GM19351 (cell line): ENCODE measurements at regions not wholly inside any gene's neighbourhood (a gene's known extent, or its start where the extent isn't known, plus 50 kb on each side); places are given as distances from the start of the nearest gene placed in this dataset.

ENCODE experiments used
- ATAC-seq: cut with Tn5 transposase; IDR thresholded peaks from one replicate; pipeline ENCODE4 v1.9.1; 2021; ENCODE audit warnings: mild to moderate bottlenecking, moderate library complexity; ENCODE audit not compliant: unreplicated experiment

DNA sequence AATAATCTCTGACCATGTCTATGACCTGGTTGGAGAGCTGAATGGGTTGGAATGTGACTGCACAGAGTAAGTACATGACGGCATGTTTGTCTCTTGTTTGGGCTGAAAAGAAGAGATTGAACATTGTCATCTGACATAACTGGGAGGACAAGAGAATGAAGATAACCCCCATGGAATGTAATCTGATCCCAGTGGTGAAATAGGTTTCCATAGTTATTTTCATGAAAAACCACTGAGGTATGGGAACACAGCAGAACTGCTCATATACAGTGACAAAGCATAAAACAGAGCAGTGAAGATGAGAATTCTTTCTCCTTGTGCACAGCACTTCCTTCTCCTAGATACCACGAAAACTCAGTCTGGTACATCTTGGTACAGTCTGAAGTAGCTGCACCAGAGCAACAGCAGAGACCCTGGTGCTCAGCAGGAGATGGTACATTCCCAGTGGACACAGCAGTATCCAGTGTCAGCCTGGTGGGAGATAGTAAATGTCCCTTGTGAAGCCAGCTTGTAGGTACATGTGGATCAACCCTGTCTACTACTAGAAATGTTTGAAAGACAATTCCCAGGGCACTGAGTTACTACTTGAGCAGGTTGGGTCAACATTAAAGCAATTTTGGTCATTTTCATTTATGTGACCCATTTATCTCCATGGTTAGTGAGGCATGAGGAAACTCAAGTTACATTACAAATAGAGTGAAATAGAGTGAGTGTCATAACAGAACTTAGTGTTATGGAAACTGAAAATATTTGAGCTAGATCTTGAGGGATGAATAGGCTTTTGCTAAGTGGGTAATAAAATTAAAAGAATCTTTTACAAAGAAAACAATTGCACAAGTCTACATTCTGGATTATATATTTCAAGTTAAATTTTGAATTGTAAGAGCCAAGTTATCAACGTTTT is 178.3 kb downstream of the SUCNR1 start:
- peak; percentile 81 for ATAC-seq

GRCh38 chr3:152053866-152054265 is 180.4 kb downstream of the SUCNR1 start:
- no peak for ATAC-seq

- ATAC-seq, result no peak
Observed at GRCh38 chr3:152054315-152054714, 180.9 kb downstream of the SUCNR1 start.

GRCh38 chr3:152056073-152056472 is 182.6 kb downstream of the SUCNR1 start:
- ATAC-seq, result no peak

DNA sequence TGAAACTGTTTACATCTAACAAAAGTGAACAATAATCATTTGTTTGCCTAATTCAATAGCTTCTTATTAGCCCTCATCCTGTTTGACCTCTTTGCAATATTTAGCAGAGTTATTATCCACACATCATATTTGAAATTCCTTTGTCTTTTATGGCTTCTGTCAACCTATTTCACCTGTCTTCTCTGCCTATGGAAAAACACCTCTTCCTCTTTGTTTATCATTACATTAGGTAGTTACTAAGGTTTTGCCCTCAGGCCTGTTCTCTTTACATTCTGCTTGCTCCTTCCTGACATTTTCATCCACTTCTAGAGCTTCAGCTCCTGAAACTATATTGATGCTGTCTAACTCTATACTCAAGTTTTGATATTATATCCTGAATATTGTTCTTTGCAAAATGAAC is 183.0 kb downstream of the SUCNR1 start:
- no peak for ATAC-seq

GRCh38 chr3:152056987-152057386 is 183.5 kb downstream of the SUCNR1 start:
- no peak for ATAC-seq

DNA sequence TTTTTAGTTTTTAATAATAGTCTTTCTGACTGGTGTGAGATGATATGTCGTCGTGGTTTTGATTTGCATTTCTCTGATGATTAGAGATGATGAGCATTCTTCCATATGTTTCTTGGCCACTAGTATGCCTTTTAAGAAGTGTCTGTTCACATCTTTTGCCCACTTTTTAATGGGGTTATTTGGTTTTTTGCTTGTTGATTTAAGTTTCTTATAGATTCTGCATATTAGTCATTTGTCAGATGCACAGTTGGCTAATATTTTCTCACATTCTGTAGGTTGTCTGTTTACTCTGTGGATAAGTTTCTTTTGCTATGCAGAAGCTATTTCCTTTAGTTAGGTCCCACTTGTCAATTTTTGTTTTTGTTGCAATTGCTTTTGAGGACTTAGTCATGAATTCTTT is 185.4 kb downstream of the SUCNR1 start:
- ATAC-seq, result no peak

DNA sequence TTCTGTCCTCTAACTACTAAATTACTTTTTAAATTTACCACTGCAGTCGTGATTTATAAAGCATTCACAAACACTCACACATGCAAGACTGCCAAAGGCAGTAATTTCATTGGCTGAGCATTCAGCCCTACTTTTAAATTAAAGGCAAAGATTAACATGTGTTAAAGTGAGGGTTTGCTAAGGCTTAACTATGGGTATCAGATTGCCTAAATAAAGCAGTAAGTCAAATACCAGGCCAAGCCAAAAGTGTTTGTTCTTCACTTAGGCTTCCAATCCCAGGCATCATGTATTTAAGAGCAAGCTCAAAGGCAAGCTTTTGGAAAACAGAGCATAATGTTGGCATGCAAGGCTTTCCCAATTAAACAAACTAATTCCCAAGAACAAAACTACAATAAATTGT is 187.3 kb downstream of the SUCNR1 start:
- ATAC-seq, result no peak

DNA sequence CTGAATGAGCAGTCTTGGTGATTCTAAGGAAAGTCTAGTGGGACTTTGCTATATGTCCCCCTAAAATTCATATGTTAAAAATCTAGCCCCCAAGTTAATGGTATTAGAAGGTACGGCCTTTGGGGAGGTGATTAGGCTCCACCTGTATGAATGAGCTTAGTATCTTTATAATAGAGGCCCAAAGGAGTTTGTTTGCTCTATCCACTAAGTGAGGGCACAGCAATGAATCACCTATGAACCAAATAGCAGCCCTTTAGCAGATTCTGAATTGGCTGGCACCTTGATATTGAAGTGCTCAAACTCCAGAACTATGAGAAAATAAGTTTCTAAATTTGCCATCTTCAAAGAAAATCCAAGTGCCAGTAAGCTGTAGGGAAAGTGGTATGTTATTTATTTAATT is 187.9 kb downstream of the SUCNR1 start:
- ATAC-seq, result no peak

DNA sequence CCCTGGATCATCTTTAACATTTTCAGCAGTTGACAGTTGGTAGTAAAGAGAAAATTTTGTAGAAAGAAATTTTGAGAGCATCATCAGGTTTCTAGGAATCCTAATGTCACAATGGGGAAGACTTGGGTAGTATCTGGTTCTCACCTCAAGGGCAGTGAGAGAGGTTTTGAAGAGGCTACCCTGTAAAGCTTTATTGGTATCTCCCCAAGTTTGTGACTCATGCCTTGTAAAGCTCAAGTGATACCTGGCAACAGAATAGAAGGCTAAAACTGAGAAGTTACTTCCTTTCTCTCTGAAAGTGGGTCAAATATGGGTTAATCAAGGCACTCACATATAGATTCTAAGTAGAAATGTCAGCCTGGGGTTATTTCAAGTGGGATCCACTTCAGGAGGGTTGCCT is 196.4 kb downstream of the SUCNR1 start:
- ATAC-seq, result no peak

DNA sequence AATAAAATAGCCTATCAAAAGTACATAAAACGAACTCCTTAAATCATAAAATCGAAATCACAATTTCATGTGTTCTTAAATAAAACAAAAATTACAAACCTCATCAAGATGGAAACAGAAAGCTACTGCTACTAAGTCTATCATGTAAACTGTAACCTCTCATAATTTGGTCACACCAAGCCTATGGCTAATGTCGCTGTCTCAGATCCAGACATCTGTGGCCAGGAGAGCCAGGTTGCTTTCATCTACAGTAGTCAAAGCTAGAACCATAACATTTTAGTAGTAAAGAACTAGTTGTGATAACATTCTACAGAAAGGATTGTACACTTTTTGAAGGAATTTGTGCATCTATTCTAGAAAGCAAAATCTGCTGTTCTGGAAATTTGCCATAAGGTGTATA is 197.4 kb upstream of the MBNL1 start:
- no peak for ATAC-seq

DNA sequence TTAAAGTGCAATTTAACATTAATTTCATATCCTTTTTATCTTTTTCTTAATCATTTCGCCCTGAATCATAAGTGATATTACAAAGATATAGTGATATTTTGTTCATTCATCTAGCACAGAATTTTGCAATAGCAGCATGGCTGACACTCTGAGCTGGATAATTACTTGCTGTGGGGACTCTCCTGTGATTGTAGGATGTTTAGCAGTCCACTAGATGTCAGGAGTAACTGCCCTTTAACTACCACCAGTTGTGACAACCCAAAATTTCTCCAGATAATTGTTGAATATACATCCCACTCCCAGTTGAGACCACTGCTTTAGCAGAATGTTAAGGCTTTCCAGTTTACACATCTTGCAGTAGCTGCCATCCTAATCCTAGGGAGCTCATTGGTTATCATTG is 196.8 kb upstream of the MBNL1 start:
- no peak for ATAC-seq

DNA sequence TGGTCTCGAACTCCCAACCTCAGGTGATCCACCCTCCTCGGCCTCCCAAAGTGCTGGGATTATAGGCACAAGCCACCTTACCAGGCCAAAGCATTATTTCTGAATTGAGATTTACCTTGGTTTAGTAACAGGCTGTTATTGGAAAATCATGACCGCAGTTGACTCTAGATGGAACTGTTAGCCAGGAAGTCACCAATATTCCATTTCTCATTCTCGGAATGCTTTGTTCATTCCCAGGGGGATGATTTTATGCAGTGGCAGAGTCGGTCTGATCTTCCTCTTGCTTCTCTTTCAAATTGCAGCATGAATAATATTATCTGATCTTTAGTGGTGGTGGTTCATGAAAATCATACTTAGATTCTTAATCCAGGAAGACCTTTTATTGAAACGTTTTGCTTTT is 195.5 kb upstream of the MBNL1 start:
- ATAC-seq, result no peak

DNA sequence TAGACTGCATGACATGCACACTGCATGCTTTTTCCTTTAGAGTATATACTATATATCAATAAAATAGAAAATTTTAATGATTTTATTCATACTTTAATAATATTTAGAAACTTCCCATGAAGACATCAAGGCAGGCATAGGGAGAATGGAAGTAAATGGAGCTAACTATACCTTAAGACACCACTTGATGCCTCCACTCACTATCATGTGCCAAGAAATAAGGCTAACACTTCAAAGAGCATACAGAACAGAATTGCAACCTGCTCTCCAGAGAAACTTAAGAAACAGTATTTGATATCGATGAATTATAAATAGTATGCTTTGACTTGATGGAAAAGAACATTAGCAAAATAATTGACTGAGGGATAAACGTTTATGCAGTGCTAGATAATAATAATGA is 192.6 kb upstream of the MBNL1 start:
- ATAC-seq, result no peak

DNA sequence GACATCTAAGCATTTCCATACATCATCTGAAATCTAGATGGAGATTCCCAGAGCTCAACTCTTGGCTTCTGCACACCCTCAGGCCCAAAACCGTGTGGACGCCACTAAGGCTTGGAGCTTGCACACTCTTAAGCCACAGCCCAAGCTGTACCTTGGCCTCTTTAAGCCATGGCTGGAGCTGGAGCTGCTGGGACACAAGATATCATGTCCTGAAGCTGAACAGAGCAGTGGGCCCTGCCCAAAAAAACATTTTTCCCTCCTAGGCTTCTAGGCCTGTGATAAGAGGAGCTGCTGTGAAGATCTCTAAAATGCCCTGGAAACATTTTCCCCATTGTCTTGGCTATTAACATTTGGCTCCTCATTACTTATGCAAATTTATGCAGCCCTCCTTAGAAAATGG is 188.7 kb upstream of the MBNL1 start:
- no peak for ATAC-seq

DNA sequence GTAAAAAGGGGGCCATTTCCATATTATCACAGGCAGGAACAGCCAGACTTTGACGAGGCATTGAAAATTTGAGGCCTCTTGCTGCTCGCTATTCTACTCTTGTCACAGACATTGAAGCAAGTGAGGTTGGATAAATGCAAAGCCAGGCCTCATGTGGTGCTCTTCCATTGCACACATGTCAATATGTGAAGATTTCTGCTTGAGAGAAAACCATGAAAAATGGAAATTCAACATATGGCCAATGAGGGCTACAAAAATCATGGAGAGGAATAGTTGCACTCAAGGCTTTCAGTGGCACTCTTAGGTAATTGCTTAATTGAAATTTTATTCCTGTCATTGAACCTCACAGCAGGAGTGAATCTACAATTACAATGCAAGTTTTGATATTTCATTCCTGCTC is 185.6 kb upstream of the MBNL1 start:
- no peak for ATAC-seq

GRCh38 chr3:152084441-152085158 is 184.1 kb upstream of the MBNL1 start:
- no peak for ATAC-seq

GRCh38 chr3:152087153-152087552 is 181.6 kb upstream of the MBNL1 start:
- no peak for ATAC-seq

DNA sequence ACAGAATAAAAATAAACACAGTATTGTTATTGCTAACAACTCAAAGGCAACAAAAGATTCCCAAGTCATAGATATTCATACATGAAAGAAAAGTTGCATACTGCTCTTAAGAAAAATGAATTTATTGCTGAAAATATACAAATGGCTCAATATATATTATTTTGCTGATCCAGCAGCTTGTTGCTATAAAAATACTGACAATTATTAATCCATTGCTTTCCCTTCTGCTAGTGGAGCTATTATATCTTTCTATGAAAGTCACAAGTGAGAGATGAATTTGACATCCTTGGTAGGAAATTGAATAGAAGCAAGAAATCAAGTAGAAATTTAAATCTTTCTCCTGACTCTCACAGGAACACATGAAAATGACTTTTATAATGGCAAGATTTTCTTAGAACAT is 179.2 kb upstream of the MBNL1 start:
- ATAC-seq, result no peak

DNA sequence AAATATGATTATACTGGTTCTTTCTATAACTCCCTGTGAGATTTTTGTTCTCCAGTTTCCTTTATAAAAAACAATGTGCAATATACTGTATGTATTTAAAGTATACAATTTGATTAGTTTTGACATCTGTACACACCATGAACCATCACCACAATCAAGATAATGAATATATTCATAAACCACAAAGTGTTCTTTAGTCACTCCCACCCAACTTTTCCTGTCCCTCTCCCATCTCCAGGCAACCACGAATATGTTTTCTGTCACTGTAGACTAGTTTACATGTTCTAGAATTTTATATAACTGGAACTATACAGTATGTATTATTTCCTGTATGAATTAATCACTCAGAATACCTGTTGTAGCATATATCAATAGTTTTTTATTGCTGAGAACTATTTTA is 177.0 kb upstream of the MBNL1 start:
- ATAC-seq, result no peak

DNA sequence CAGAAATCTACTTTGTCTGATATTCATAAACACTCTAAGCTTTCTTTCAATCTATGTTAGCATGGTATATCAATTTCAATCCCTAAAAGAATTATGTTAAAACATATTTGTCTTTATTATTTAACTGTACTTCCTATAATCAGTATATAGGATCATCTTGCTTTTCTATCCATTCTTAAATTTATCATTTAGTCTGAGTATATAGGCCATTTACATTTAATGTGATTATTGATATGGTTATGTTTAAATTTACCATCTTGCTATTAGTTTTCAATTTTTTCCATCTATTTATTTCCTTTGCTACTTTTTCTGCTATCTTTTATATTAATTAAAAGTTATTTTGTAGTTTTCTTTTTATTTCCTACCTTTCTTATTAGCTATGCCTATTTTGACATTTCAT is 174.8 kb upstream of the MBNL1 start:
- ATAC-seq, result no peak

DNA sequence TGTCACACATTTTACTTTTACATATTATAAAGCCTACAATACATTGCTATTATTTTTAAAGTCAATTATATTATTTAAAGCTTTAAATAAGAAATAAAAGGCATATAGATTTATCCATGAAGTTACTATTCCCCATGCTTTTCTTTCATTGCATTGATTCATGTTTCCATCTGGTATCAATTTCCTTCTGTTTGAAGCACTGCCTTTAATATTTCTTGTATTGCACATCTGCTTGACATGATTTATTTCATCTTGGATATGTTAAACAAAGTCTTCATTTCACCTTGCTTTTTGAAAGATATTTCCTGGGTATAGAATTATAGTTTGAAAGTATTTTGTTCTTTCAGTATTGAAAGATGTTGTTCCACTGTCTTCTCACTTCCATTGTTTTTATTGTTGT is 174.3 kb upstream of the MBNL1 start:
- ATAC-seq, result no peak
